ENCODE measurements at regions not wholly inside any gene's neighbourhood (a gene's known extent, or its start where the extent isn't known, plus 50 kb on each side); places are given as distances from the start of the nearest gene placed in this dataset.

DNA sequence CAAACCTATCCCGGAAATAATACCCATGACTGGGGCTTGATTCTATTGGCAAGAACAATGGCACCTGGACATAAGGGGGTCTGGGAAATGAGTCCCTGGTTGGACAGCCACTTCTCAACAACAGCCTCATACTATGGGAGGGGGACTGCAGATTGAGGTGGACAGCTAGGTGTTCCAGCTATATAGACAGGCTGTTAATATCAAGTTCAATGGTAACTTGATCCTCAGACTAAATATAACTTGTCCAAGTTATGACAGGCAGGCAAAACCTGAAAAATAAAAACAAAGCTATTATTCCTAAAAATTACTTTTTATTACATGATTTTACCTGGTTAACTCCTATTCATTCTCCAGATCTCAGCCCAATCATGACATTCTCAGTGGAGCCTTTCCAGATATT lies 267.3 kb downstream of the TTC8 start:
- TF ChIP-seq, protein P1, sequence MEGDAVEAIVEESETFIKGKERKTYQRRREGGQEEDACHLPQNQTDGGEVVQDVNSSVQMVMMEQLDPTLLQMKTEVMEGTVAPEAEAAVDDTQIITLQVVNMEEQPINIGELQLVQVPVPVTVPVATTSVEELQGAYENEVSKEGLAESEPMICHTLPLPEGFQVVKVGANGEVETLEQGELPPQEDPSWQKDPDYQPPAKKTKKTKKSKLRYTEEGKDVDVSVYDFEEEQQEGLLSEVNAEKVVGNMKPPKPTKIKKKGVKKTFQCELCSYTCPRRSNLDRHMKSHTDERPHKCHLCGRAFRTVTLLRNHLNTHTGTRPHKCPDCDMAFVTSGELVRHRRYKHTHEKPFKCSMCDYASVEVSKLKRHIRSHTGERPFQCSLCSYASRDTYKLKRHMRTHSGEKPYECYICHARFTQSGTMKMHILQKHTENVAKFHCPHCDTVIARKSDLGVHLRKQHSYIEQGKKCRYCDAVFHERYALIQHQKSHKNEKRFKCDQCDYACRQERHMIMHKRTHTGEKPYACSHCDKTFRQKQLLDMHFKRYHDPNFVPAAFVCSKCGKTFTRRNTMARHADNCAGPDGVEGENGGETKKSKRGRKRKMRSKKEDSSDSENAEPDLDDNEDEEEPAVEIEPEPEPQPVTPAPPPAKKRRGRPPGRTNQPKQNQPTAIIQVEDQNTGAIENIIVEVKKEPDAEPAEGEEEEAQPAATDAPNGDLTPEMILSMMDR (IDR thresholded peaks at IDR 0.05 in 8 of 11, conservative IDR thresholded peaks at IDR 0.05 in 3 of 11), result no peak
- no peak for TF ChIP-seq POLR2AphosphoS5 (IDR thresholded peaks at IDR 0.05)
